GM18508 (cell line): ENCODE measurements at regions not wholly inside any gene's neighbourhood (a gene's known extent, or its start where the extent isn't known, plus 50 kb on each side); places are given as distances from the start of the nearest gene placed in this dataset.
A peak's percentile ranks its signal among the peaks of the same experiment; 100 is the strongest.
"Not testable (repeated sequence)": the region's sequence is repeated elsewhere in the genome, so short reads cannot be mapped to it uniquely, and the experiment has no call there.

Experiments
- ATAC-seq: cut with Tn5 transposase; IDR thresholded peaks from one replicate; pipeline ENCODE4 v1.9.1; 2021; ENCODE audit warnings: moderate number of reproducible peaks; ENCODE audit not compliant: insufficient read depth, unreplicated experiment

DNA sequence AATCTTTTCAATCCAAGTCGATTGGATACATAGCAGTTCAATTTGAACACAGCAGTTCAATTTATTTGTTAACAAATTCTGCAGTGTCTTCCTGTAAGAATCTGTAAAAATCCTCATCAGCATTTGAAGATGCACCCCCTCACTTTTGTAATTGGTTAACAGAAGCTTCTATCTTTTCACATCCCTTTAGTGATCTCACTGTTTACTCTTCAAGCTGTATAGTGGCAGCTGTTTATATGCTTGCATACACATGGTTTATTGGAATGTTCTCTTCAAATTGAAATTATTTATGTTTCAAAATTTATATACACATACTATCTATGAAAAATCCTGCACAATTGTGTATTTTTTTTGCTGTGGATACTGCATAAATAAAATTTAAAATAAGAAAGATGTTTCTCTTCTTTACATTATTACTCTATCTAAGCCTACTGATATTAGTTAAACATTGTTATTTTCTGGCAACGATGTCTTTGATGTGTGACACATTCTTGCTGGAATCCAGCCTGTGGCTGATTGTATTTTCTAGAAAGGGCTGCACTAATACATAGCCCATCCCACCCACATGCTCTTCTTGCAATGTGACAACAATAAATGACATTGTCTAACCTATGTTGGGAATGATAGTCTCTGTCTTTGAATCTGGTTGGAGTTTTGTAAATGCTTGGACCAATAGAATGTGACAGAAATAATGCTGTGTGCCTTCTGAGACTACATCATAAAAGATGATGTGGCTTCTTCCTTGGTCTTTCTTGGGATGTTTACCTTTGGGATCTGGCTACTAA lies 573.0 kb downstream of the CD109 start:
- ATAC-seq, result no peak

- ATAC-seq, result no peak
Measured at GRCh38 chr6:74259981-74260380, 564.0 kb downstream of the CD109 start.

- ATAC-seq, result no peak
Measured at GRCh38 chr6:74256781-74257180, 560.8 kb downstream of the CD109 start.

DNA sequence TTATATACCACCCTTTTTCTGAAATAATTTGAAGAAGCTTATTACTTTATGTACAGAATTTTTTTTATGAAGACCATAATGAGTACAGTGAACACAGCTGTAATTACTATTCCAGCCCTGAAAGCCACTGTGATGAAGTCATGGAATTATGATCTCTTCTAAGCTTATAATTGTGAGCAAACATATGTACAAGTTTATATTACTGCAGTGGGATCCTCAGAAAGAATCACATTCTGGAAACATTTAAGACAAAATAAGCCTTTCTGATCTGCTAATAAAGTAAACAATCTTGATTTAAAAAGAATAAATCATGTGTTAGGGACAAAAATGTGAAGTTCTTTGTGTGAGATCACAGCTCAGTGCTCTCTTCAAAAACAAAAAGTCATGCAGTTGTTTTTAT lies 560.4 kb downstream of the CD109 start:
- ATAC-seq, result no peak

GRCh38 chr6:74255007-74255406 lies 559.0 kb downstream of the CD109 start:
- not testable (repeated sequence) for ATAC-seq

DNA sequence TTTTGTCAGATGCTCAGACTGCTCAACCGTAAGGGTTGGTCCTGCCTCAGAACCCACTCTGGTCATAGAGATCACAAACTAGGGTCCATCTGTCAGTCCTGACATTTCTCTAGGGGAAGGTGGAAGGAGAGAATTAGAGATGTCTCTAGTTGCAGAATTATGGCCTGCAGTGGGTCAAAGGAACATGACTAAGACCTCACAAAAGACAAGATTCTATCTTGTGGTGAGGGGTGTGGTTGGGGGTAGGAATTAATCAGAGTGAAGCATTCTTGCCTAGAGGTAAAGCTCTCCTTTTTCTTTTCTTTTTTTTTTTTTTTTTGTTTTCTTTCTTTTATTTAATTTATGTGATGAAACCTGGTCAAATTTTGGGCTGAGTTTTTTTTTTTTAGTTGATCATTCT lies 558.1 kb downstream of the CD109 start:
- ATAC-seq, result not testable (repeated sequence)

GRCh38 chr6:74253261-74253660 lies 557.3 kb downstream of the CD109 start:
- no peak for ATAC-seq

DNA sequence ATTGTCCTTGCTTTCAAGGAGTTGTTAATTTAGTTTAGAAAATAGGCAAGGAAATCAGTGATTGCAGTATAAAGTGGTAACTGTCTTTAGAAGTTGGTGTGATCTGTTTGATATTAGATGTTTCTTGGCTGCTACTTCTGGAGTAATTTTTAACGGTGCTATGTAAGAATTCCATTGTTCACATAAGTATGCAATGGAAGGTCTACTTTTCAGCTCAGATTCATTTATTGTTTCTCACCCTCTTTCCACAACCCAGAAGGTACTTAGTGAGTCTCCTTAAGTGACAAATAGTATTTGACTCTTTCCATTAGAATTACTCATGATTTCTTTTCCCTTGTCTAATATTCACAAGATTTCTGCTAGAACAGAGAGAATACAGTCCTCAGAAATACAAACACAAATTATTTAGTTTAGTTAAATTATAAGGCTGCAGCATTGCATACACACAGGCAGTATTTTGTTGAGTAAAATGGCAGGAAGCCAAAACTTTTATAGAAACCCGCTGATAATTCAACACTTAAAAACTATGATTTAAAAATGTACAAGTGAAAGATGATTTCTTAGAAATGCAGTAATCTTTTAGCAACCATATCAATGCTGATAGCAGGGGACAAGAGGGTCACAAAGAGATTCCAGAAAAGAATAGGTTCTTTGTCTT lies 554.3 kb downstream of the CD109 start:
- ATAC-seq, result peak; percentile 11

- peak; percentile 76 for ATAC-seq
Measured at GRCh38 chr6:74249658-74250057, 553.7 kb downstream of the CD109 start.

- no peak for ATAC-seq
Measured at GRCh38 chr6:74248966-74249365, 553.0 kb downstream of the CD109 start.

DNA sequence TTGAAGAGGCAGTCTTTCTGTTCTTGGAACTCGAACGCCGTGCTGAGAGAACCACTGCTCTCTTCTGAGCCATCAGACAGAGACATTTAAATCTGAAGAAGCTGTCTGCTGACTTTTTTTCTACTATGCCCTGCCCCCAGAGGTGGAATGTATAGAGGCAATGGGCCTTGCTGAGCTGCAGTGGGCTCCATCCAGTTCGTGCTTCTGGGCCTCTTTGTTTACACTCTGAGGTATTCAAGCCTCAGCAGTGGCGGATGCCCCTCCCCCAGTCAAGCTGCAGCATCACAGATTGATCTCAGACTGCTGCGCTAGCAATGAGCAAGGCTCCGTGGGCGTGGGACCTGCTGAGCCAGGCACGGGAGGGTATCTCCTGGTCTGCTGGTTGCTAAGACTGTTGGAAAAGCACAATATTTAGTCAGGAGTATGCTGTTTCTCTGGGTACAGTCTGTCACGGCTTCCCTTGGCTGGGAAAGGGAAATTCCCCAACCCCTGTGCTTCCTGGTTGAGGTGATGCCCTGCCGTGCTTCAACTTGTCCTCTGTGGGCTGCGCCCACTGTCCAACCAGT lies 526.8 kb downstream of the CD109 start:
- ATAC-seq, result no peak

DNA sequence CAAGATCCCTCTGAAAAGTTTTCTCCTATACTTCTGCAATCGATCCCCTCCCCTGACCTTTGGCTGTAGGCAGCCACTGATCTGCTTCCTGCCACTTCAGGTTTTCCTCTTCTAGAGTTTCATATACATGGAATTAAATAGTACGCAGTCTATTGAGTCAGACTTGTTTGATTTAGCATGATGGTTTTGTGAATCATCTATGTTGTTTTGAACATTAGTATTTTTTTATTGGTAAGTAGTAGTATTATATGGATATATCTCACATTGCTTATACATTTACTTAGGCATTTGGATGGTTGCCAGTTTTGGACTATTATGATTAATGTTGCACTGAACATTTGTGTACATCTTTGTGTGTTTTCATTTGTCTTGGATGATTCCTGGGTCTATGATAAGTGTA lies 518.0 kb downstream of the CD109 start:
- ATAC-seq, result no peak

DNA sequence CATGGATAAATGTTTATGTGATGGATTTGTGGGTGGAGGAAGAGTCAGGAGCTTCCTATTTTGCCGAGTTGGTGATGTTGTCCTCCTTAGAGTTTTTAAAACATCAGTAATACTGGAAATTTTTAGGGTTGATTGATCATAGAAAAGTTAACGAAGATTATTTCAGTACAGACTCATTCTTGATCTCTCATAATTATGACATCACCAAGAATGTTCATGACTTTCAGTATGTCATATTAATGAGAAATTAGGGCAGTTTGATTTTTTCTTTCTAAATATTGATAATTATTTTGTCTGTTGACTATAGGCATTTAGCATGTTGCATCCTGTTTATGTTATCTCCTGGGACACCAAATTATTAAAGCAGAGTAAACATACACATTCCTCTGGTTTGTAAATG lies 512.2 kb downstream of the CD109 start:
- no peak for ATAC-seq

GRCh38 chr6:74199215-74199915 lies 503.4 kb downstream of the CD109 start:
- no peak for ATAC-seq

DNA sequence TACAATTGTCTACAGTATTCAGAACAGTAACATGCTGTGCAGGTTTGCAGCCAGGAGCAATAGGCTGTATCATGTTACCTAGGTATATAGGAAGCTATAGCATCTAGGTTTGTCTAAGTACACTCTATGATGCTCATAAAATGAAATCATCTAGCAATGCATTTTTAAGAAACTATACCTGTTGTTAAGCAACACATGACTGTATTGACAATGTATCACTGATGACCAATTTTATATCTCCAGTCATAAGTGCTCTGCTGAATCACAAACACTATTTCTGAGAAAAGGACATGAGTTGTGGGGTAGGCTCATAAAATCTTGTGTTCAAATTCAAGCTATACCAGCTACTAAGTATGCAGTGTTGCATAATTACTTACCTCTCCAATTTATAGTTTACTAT lies 501.3 kb downstream of the CD109 start:
- no peak for ATAC-seq

DNA sequence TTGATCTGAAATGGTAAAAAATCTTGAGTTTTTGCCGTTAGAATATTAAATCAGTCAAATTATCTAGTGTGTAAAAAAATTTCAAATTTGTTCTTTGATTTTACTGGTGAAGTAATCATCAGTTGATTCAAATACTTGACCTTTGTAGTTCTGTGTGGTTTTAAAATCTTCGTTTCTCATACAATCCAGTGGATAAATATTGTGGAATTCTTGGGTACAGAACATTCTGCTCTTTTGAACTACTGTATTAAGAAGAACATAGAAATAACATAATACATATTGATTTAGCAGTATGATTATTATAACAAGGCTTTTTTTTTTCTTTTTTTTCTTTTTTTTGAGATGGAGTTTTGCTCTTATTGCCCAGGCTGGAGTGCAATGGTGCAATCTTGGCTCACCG lies 491.8 kb downstream of the CD109 start:
- no peak for ATAC-seq

DNA sequence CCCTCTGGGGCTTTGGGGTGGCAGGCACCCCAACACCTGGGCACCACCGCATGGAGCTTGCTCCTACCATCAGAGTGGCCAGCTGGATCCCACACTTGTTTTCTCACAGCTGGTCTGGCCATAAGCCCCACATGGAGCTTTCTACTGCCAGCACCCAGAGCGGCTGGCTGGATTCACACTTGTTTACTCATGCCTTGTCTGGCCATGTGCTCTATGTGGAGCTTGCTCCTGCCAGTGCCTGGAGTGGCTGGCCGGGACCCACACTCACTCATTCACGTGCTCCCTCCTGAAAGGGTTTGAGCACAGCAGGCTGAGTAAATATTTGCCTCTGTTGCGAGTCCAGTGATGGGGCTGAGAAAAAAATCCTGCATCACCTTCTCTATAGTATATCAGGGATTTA lies 487.0 kb downstream of the CD109 start:
- ATAC-seq, result no peak

- no peak for ATAC-seq
Measured at GRCh38 chr6:74181471-74181870, 485.5 kb downstream of the CD109 start.

- ATAC-seq, result no peak
Measured at GRCh38 chr6:74177506-74177905, 481.5 kb downstream of the CD109 start.

- ATAC-seq, result not testable (repeated sequence)
Measured at GRCh38 chr6:74170550-74170949, 474.5 kb downstream of the CD109 start.

DNA sequence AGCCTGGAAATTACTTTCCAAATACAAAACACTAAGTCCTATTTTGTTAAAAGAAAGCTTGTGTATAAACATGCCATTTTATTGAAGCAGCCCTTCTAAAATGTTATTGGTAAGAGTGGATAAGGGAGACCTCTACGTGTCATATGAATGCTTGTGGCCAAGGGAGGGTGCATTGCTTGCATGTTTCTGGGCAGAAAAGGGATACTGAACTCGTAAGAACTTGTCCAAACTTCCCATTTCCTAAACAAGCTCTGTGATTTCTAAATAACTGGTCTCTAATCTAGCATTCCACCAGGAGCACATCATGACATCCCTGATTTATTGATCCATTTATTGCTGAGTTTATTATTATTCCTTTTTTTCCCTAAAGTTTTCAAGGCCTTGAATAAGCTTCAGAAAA lies 474.1 kb downstream of the CD109 start:
- no peak for ATAC-seq
